ENCODE measurements at regions not wholly inside any gene's neighbourhood (a gene's known extent, or its start where the extent isn't known, plus 50 kb on each side); places are given as distances from the start of the nearest gene placed in this dataset.
"Not testable (repeated sequence)": the region's sequence is repeated elsewhere in the genome, so short reads cannot be mapped to it uniquely, and the experiment has no call there.

GRCh38 chr22:47878460-47878859 lies 1116.0 kb downstream of the TBC1D22A start:
- no peak for DNase-seq (ENCODE audit: low read depth)
- TF ChIP-seq, protein P1, sequence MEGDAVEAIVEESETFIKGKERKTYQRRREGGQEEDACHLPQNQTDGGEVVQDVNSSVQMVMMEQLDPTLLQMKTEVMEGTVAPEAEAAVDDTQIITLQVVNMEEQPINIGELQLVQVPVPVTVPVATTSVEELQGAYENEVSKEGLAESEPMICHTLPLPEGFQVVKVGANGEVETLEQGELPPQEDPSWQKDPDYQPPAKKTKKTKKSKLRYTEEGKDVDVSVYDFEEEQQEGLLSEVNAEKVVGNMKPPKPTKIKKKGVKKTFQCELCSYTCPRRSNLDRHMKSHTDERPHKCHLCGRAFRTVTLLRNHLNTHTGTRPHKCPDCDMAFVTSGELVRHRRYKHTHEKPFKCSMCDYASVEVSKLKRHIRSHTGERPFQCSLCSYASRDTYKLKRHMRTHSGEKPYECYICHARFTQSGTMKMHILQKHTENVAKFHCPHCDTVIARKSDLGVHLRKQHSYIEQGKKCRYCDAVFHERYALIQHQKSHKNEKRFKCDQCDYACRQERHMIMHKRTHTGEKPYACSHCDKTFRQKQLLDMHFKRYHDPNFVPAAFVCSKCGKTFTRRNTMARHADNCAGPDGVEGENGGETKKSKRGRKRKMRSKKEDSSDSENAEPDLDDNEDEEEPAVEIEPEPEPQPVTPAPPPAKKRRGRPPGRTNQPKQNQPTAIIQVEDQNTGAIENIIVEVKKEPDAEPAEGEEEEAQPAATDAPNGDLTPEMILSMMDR (conservative IDR thresholded peaks at IDR 0.05; ENCODE audit: low read depth, low read length): no peak
- no peak overlapping the region for H3K4me3 ChIP-seq (ENCODE audit: low read depth, low read length)

GRCh38 chr22:47872761-47873535 lies 1110.5 kb downstream of the TBC1D22A start:
- H3K4me3 ChIP-seq (ENCODE audit: low read depth, low read length): no peak overlapping the region
- TF ChIP-seq, protein P1 (conservative IDR thresholded peaks at IDR 0.05; ENCODE audit: low read depth, low read length): no peak

DNA sequence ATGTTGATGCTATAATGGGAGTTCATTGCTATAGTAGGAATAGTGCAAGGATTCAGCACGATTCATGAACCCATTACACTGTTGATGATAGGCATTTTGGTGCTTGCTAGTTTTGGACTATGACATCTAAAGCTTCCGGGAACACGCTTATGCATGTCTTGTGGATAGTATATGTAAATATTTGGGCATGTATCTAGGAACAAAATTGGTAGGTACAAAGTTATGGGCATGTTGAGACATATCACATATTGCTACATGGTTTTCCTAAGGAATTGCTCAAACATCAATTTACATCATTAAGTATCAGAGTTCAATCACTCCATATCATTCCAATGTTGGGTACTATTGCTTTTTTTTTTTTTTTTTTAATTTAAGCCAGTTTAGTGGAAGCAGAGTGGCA lies 1103.2 kb downstream of the TBC1D22A start:
- no peak for DNase-seq (ENCODE audit: low read depth)
- TF ChIP-seq, protein P1 (conservative IDR thresholded peaks at IDR 0.05; ENCODE audit: low read depth, low read length): no peak

More at GRCh38 chr22:47872761-47873535, 1110.5 kb downstream of the TBC1D22A start:
- DNase-seq (ENCODE audit: low read depth): no peak

GRCh38 chr22:47862394-47862793 lies 1099.9 kb downstream of the TBC1D22A start:
- DNase-seq (ENCODE audit: low read depth): no peak
- TF ChIP-seq, protein P1 (conservative IDR thresholded peaks at IDR 0.05; ENCODE audit: low read depth, low read length): no peak

More for the DNA sequence above, 1103.2 kb downstream of the TBC1D22A start:
- no peak overlapping the region for H3K4me3 ChIP-seq (ENCODE audit: low read depth, low read length)

DNA sequence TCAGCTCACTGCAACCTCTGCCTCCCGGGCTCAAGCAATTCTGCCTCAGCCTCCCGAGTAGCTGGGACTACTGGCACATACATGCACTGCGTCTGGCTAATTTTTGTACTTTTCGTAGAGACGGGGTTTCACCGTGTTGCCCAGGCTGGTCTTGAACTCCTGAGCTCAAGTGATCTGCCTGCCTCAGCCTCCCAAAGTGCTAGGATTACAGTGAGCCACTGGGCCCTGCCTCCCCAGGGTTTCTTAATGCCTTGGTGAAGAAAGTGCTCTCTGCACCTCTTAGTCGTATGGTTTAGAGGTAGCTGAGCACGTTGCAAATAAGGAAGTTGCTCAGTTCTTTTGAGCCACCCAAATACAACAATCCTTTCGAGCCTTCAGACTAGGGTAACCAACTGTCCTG lies 1098.5 kb downstream of the TBC1D22A start:
- H3K4me3 ChIP-seq (ENCODE audit: low read depth, low read length); DNase-seq (ENCODE audit: low read depth): not testable (repeated sequence)

More at GRCh38 chr22:47862394-47862793, 1099.9 kb downstream of the TBC1D22A start:
- H3K4me3 ChIP-seq (ENCODE audit: low read depth, low read length): no peak overlapping the region

- no peak for DNase-seq (ENCODE audit: low read depth)
- H3K4me3 ChIP-seq (ENCODE audit: low read depth, low read length): no peak overlapping the region
- TF ChIP-seq, protein P1 (conservative IDR thresholded peaks at IDR 0.05; ENCODE audit: low read depth, low read length): no peak
These were observed 1097.6 kb downstream of the TBC1D22A start for GRCh38 chr22:47859881-47860525.

DNA sequence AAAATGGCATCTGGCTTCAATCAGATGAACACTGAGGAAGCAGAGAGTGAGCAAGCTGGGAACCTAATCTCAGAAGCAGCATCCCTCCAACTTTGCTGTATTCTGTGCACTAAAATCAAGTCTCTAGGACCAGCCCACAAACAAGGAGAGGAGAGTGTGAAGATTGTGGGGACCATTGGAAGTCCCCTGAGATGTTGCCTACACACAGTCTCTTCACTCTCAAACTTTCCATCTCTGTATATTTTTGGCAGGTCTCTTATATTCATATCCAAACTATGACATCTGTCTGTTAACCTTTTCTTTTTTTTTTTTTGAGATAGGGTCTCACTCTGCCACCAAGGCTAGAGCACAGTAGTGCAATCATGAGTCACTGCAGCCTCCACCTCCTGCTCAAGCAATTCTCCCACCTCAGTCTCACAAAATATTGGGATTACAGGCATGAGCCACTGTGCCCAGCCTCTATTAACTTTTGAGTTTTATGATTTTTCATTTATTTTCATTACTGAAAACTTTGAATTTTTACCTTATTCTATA lies 1096.4 kb downstream of the TBC1D22A start:
- TF ChIP-seq, protein P1 (conservative IDR thresholded peaks at IDR 0.05; ENCODE audit: low read depth, low read length): no peak
- no peak for DNase-seq (ENCODE audit: low read depth)
- H3K4me3 ChIP-seq (ENCODE audit: low read depth, low read length): no peak overlapping the region
